Hepatocyte (in vitro differentiated cells): ENCODE measurements at regions not wholly inside any gene's neighbourhood (a gene's known extent, or its start where the extent isn't known, plus 50 kb on each side); places are given as distances from the start of the nearest gene placed in this dataset.

Source experiments
- DNase-seq: peaks from one replicate; pipeline ENCODE4 v3.0.0-alpha.2; 2016; ENCODE audit warnings: low spot score
- H2AFZ ChIP-seq: fragments of 200-600 bp; sonication (generic); 2 replicates; pipeline ENCODE4 v1.6.0; 2016; ENCODE audit warnings: antibody characterized with exemption, mild to moderate bottlenecking
- H3K27ac ChIP-seq: fragments of 200-600 bp; sonication (generic); 2 replicates; pipeline ENCODE4 v1.5.1; 2016; ENCODE audit warnings: mild to moderate bottlenecking
- H3K27me3 ChIP-seq: fragments of 200-600 bp; sonication (generic); 2 replicates; pipeline ENCODE4 v1.6.1; 2016
- H3K36me3 ChIP-seq: fragments of 200-600 bp; sonication (generic); replicated peaks from 2 replicates; pipeline ENCODE4 v1.5.1; 2016; ENCODE audit warnings: low read depth; ENCODE audit not compliant: insufficient read depth
- H3K4me1 ChIP-seq: fragments of 200-600 bp; sonication (generic); 2 replicates; pipeline ENCODE4 v1.5.1; 2016; ENCODE audit warnings: mild to moderate bottlenecking, moderate library complexity; ENCODE audit not compliant: insufficient read depth
- H3K4me2 ChIP-seq: fragments of 200-600 bp; sonication (generic); 2 replicates; pipeline ENCODE4 v1.6.0; 2016
- H3K4me3 ChIP-seq: fragments of 200-600 bp; sonication (generic); 2 replicates; pipeline ENCODE4 v1.5.1; 2016; ENCODE audit warnings: mild to moderate bottlenecking
- H3K79me2 ChIP-seq: fragments of 200-600 bp; sonication (generic); 2 replicates; pipeline ENCODE4 v1.6.0; 2017; ENCODE audit warnings: mild to moderate bottlenecking
- H3K9me2 ChIP-seq: fragments of 200-600 bp; sonication (generic); replicated peaks from 2 replicates; pipeline ENCODE4 v1.6.0; 2017; ENCODE audit warnings: mild to moderate bottlenecking; ENCODE audit not compliant: insufficient read depth
- H3K9me3 ChIP-seq: fragments of 200-600 bp; sonication (generic); 2 replicates; pipeline ENCODE4 v1.5.1; 2016; ENCODE audit warnings: low read depth, mild to moderate bottlenecking
- H4K20me1 ChIP-seq: fragments of 200-600 bp; sonication (generic); 2 replicates; pipeline ENCODE4 v1.6.0; 2016; ENCODE audit warnings: mild to moderate bottlenecking; ENCODE audit not compliant: insufficient read depth, poor library complexity, severe bottlenecking
- CTCF ChIP-seq: fragments of 200-600 bp; sonication (generic); IDR thresholded peaks from 2 replicates; pipeline ENCODE4 v1.5.1; 2016; ENCODE audit warnings: antibody characterized with exemption, mild to moderate bottlenecking; ENCODE audit not compliant: poor library complexity
- EZH2 ChIP-seq: fragments of 200-600 bp; sonication (generic); IDR thresholded peaks from 2 replicates; pipeline ENCODE4 v1.6.1; 2016; ENCODE audit warnings: antibody characterized with exemption, mild to moderate bottlenecking, borderline replicate concordance
- EZH2phosphoT487 ChIP-seq: fragments of 200-600 bp; sonication (generic); IDR thresholded peaks from one replicate; pipeline ENCODE4 v1.6.1; 2018; ENCODE audit warnings: antibody characterized with exemption, mild to moderate bottlenecking, low read depth, moderate library complexity; ENCODE audit not compliant: unreplicated experiment, severe bottlenecking
- WGBS: methylation state at CpG from one replicate; pipeline ENCODE4 v1.1.6; 2016; ENCODE audit warnings: low lambda C conversion rate; ENCODE audit errors: missing lambda C conversion rate; 5-methylcytosine and 5-hydroxymethylcytosine counted together

DNA sequence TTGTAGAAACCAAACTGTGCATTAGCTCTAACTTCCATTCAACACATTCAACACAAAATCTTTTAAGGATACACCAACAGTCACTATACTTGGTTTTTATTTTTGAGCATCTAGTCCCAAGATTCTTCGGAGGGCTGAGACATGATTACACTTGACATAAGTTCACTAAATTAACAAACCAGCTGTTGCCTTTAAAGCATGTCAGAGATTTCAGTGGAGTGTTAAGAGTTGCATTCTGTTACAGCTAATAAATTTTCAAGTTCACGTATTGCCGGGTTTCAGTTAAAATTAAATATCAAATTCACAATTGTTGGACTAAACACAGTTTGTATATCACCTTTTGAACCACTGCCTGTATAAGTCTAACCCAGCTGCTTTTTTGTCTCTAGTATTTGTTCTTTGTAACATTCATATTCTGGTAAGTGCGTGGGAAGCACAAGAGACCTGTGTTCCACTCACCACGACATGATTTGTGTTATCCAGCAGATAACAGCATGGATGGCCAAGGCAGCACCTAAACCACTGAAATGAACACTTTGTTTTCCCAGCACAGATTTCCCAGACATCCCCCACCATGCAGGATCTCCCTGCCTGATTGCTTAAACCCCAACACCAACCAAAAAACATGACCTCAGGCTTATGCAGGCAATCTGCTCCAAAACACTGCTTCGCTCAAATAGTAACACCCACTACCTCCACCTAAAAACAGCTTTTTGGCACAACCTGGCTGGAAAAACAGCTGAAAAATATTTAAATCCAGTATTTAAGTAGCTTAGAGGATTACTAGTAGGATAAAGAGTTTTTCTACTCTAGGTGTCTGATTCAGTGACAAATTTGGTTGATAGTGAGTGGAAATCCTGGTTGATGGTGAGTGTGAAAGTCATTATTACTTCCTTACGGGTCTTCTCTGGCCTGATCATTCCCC, 286.5 kb upstream of the NT5E start:
- no peak for DNase-seq
- no peak overlapping the region for H2AFZ ChIP-seq
- no peaks in the 10 kb centered on the region for H3K9me3 ChIP-seq
- H3K79me2 ChIP-seq, result no peaks in the 10 kb centered on the region
- no peak overlapping the region for H3K4me3 ChIP-seq
- 76% methylated on average over 7 of the region's 7 CpGs for WGBS
- no peaks in the 10 kb centered on the region for H3K9me2 ChIP-seq
- H3K4me1 ChIP-seq, result no peaks in the 10 kb centered on the region
- no peak for TF ChIP-seq CTCF
- no peak for TF ChIP-seq EZH2phosphoT487
- TF ChIP-seq EZH2, result no peak
- H3K36me3 ChIP-seq, result no peaks in the 10 kb centered on the region
- H3K27me3 ChIP-seq, result peaks cover 5% of the 10 kb centered on the region
- no peaks in the 10 kb centered on the region for H4K20me1 ChIP-seq
- no peak overlapping the region for H3K27ac ChIP-seq
- no peak overlapping the region for H3K4me2 ChIP-seq

DNA sequence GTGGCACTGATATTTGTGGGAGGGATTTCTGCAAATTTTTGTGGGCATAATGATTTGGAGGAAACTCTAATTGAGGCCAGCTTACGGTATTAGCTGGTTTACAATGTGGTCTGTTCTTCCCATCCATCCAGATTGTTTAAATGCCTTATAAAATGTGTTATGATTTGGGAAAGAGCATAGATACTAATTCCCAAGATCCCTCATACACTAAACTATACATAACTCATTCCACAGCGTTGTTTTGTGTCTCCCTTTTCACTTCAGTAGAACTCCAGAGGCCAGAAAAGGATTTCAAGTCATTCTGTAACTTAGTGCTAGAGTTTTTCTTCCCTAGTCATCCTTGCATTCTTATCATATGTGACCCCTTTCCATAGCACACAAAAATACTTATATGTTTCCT, 292.6 kb upstream of the NT5E start:
- Histone ChIP-seq H2AFZ (no peak overlapping the region), H4K20me1 (no peaks in the 10 kb centered on the region), H3K36me3 (no peaks in the 10 kb centered on the region), H3K4me2 (no peak overlapping the region), H3K9me3 (no peaks in the 10 kb centered on the region), H3K27ac (no peak overlapping the region), H3K4me1 (no peaks in the 10 kb centered on the region), H3K4me3 (no peak overlapping the region), H3K9me2 (no peaks in the 10 kb centered on the region), H3K27me3 (no peaks in the 10 kb centered on the region), H3K79me2 (no peaks in the 10 kb centered on the region)
- 61% methylated on average over 2 of the region's 2 CpGs for WGBS
- no peak for DNase-seq
- TF ChIP-seq EZH2phosphoT487, result no peak
- TF ChIP-seq EZH2, result no peak
- no peak for TF ChIP-seq CTCF

DNA sequence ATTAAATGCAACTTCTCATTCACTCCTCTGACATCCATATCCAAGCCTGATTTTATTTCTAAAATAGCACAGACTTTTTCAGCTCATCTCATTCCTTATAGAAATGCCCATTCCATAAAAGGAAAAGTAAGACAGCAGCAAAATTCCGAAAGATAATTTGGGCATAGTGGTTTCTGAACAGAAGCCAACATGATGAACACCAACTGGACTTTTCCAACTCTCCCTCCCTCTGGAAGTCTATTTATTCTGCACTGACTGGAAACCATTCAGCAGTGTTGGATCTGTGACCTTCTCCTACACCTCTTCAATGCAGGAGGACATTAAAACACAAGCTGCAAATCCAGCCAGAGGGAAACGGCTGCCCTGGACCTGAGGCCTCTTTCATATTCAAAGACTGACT, 306.2 kb upstream of the NT5E start:
- H3K27me3 ChIP-seq, result no peaks in the 10 kb centered on the region
- no peaks in the 10 kb centered on the region for H3K79me2 ChIP-seq
- WGBS, result 78% methylated on average over 2 of the region's 2 CpGs
- no peaks in the 10 kb centered on the region for H4K20me1 ChIP-seq
- H3K9me2 ChIP-seq, result no peaks in the 10 kb centered on the region
- no peak for TF ChIP-seq CTCF
- TF ChIP-seq EZH2phosphoT487, result no peak
- TF ChIP-seq EZH2, result no peak
- H2AFZ ChIP-seq, result no peak overlapping the region
- H3K4me1 ChIP-seq, result no peaks in the 10 kb centered on the region
- H3K4me2 ChIP-seq, result no peak overlapping the region
- no peak overlapping the region for H3K27ac ChIP-seq
- no peaks in the 10 kb centered on the region for H3K9me3 ChIP-seq
- no peak overlapping the region for H3K4me3 ChIP-seq
- no peaks in the 10 kb centered on the region for H3K36me3 ChIP-seq
- no peak for DNase-seq
